ENCODE measurements at regions not wholly inside any gene's neighbourhood (a gene's known extent, or its start where the extent isn't known, plus 50 kb on each side); places are given as distances from the start of the nearest gene placed in this dataset.

GRCh38 chr1:57616921-57617320 lies 193.1 kb upstream of the DAB1 start:
- Histone ChIP-seq H3K9me3 (ENCODE audit: control insufficient read depth, low read length) (no peaks in the 10 kb centered on the region), H3K27ac (ENCODE audit: low read depth, low read length, severe bottlenecking) (no peak overlapping the region), H3K4me1 (ENCODE audit: control insufficient read depth, insufficient read depth, low read length, poor library complexity, severe bottlenecking) (no peaks in the 10 kb centered on the region), H3K4me3 (ENCODE audit: extremely low read depth, insufficient read depth, low read length, poor library complexity, severe bottlenecking) (no peak overlapping the region), H3K36me3 (ENCODE audit: control insufficient read depth, insufficient read depth, low read length) (no peaks in the 10 kb centered on the region)
- WGBS, 2 experiments (ENCODE audit: insufficient coverage in 2 of 2) = 86 to 94% methylated on average over 2 to 4 of the region's 4 CpGs

DNA sequence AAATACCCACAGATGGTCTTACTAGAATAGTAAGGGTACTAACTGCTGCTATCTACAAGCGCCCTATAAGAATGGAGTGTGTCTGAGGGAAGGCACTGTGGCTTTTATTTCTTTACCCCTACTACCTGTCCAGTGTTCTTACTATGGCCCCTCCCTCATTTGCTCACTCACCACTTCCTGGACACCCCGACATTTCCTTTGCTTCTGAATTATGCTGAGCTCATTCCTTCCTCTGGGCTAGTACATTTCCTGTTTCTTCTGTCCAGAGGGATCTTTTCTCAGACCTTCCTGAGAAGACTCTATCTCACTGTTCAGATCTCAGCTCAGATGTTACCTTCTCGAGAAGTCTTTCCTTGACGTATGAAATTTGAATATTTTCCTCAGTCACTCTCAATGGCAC lies 192.1 kb upstream of the DAB1 start:
- Histone ChIP-seq H3K4me3 (ENCODE audit: extremely low read depth, insufficient read depth, low read length, poor library complexity, severe bottlenecking) (no peak overlapping the region), H3K27ac (ENCODE audit: low read depth, low read length, severe bottlenecking) (no peak overlapping the region), H3K36me3 (ENCODE audit: control insufficient read depth, insufficient read depth, low read length) (no peaks in the 10 kb centered on the region), H3K4me1 (ENCODE audit: control insufficient read depth, insufficient read depth, low read length, poor library complexity, severe bottlenecking) (no peaks in the 10 kb centered on the region), H3K9me3 (ENCODE audit: control insufficient read depth, low read length) (no peaks in the 10 kb centered on the region)
- WGBS, 2 experiments (ENCODE audit: insufficient coverage in 2 of 2) = 99 to 100% methylated on average over 1 to 4 of the region's 4 CpGs

- H3K4me3 ChIP-seq (ENCODE audit: extremely low read depth, insufficient read depth, low read length, poor library complexity, severe bottlenecking) = no peak overlapping the region
- H3K9me3 ChIP-seq (ENCODE audit: control insufficient read depth, low read length) = no peaks in the 10 kb centered on the region
- 100% methylated on average over 1 of the region's 2 CpGs; no CpG with 5 or more reads in 1 of the 2 experiments for WGBS, 2 experiments (ENCODE audit: insufficient coverage in 2 of 2)
- H3K4me1 ChIP-seq (ENCODE audit: control insufficient read depth, insufficient read depth, low read length, poor library complexity, severe bottlenecking) = no peaks in the 10 kb centered on the region
- H3K27ac ChIP-seq (ENCODE audit: low read depth, low read length, severe bottlenecking) = no peak overlapping the region
- no peaks in the 10 kb centered on the region for H3K36me3 ChIP-seq (ENCODE audit: control insufficient read depth, insufficient read depth, low read length)
Observed at GRCh38 chr1:57612833-57613232, 189.0 kb upstream of the DAB1 start.

DNA sequence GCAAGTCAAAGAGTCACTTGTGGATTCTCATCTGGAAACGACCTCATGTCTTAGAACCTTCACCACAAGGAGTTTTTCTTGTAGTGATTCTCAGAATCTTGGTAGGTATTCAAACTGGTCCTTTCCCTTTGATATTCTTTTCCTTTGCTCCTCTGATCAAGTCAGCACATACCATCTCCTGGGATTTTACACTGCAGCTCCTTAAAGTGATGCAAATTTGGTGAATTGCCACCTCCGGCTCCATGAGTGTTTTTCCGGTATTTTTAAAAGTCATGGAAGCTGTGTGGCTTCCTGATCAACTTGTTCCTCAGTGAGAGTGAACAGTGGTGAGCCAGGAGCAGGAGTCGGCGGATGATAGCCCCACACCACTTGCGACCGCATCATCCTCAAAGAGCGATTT lies 182.1 kb upstream of the DAB1 start:
- Histone ChIP-seq H3K4me1 (ENCODE audit: control insufficient read depth, insufficient read depth, low read length, poor library complexity, severe bottlenecking) (no peaks in the 10 kb centered on the region), H3K36me3 (ENCODE audit: control insufficient read depth, insufficient read depth, low read length) (no peaks in the 10 kb centered on the region), H3K27ac (ENCODE audit: low read depth, low read length, severe bottlenecking) (no peak overlapping the region), H3K9me3 (ENCODE audit: control insufficient read depth, low read length) (no peaks in the 10 kb centered on the region), H3K4me3 (ENCODE audit: extremely low read depth, insufficient read depth, low read length, poor library complexity, severe bottlenecking) (no peak overlapping the region)
- WGBS, 2 experiments (ENCODE audit: insufficient coverage in 2 of 2) = 29 to 41% methylated on average over 2 to 4 of the region's 8 CpGs

DNA sequence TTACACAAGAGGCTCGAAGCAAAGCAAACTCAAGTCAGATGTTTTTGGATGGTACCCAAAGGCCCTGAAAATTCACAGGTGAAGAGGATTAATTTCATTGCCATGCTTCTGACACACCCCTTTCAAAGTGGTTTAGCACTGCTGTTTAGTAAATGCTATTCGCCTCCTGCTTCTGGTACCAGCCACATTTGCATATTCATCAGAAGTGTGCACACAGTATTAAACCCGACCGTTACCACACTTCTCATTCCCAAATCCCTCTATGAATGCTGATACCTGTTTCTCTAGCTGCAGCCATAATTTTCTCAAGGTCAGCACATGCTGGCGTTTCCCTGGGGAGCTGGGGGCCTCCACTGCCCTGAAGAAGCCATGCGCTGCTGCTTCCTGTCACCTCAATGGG lies 179.8 kb upstream of the DAB1 start:
- H3K4me1 ChIP-seq (ENCODE audit: control insufficient read depth, insufficient read depth, low read length, poor library complexity, severe bottlenecking) = peaks cover 17% of the 10 kb centered on the region
- no peak overlapping the region for H3K4me3 ChIP-seq (ENCODE audit: extremely low read depth, insufficient read depth, low read length, poor library complexity, severe bottlenecking)
- no peaks in the 10 kb centered on the region for H3K36me3 ChIP-seq (ENCODE audit: control insufficient read depth, insufficient read depth, low read length)
- 72 to 77% methylated on average over 5 to 6 of the region's 6 CpGs for WGBS, 2 experiments (ENCODE audit: insufficient coverage in 2 of 2)
- no peak overlapping the region for H3K27ac ChIP-seq (ENCODE audit: low read depth, low read length, severe bottlenecking)
- no peaks in the 10 kb centered on the region for H3K9me3 ChIP-seq (ENCODE audit: control insufficient read depth, low read length)

DNA sequence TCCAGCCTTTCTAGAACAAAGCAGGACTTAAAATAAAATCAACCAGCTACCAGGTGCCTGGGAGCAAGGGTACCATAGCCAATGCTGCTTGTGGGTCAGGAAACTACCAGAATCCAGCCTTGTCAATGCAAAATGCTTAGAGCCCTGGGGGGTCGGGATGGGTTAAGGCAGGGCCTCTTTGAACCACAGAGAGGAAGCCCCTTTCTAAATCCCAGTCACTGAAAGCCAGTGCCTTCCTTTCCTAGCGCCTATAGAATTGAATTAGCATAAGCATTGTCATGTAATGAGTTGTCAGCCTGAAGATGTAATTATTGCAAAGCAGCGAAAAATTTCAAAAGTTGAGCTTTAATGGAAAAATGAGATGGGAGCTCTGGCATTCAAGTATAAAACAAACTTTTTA lies 176.6 kb upstream of the DAB1 start:
- Histone ChIP-seq H3K4me1 (ENCODE audit: control insufficient read depth, insufficient read depth, low read length, poor library complexity, severe bottlenecking) (peaks cover 29% of the 10 kb centered on the region), H3K9me3 (ENCODE audit: control insufficient read depth, low read length) (no peaks in the 10 kb centered on the region), H3K36me3 (ENCODE audit: control insufficient read depth, insufficient read depth, low read length) (no peaks in the 10 kb centered on the region), H3K27ac (ENCODE audit: low read depth, low read length, severe bottlenecking) (no peak overlapping the region), H3K4me3 (ENCODE audit: extremely low read depth, insufficient read depth, low read length, poor library complexity, severe bottlenecking) (no peak overlapping the region)
- WGBS, 2 experiments (ENCODE audit: insufficient coverage in 2 of 2) = no CpG with 5 or more reads among the region's 3 CpGs

DNA sequence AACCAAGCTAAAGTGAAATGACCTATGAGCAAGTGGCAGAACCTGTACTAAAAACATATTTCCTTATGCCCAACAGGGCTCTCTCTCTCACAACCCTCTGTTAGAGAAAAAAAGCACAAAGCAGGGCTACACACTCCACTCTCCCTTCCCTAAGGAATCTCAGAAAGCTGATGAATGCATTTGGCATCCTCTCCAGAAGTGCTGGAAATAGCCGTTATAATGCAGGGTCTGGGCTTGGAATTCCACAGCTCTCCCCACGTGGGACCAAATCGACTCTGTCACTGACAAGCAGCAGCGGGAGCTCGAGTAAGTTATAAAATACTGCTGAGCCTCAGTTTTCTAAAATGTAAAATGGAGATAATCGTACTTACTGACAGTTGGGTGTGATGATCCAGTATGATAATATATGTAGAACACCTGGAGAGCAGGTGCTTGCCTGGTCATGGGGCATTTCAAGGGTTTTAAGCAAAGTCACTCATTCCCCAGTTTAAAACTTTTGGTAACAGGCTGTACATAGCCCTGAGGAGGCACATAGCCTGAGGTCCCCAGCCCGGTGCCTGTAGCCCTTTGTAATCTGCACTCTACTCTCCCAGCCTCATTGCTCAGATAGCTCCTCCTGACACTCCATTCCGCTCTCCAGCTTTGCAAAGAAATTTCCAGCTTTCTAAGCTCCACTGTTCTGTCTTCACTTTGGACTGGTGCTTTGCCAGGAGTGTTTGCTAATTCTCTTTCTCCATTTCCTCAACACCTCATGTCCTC lies 175.6 kb upstream of the DAB1 start:
- WGBS, 2 experiments (ENCODE audit: insufficient coverage in 2 of 2) = 19 to 37% methylated on average over 7 of the region's 8 CpGs
- Histone ChIP-seq H3K36me3 (ENCODE audit: control insufficient read depth, insufficient read depth, low read length) (no peaks in the 10 kb centered on the region), H3K4me1 (ENCODE audit: control insufficient read depth, insufficient read depth, low read length, poor library complexity, severe bottlenecking) (peaks cover 29% of the 10 kb centered on the region), H3K27ac (ENCODE audit: low read depth, low read length, severe bottlenecking) (peak overlapping the region; percentile 83), H3K4me3 (ENCODE audit: extremely low read depth, insufficient read depth, low read length, poor library complexity, severe bottlenecking) (no peak overlapping the region), H3K9me3 (ENCODE audit: control insufficient read depth, low read length) (no peaks in the 10 kb centered on the region)

- Histone ChIP-seq H3K27ac (ENCODE audit: low read depth, low read length, severe bottlenecking) (no peak overlapping the region), H3K36me3 (ENCODE audit: control insufficient read depth, insufficient read depth, low read length) (no peaks in the 10 kb centered on the region), H3K9me3 (ENCODE audit: control insufficient read depth, low read length) (no peaks in the 10 kb centered on the region), H3K4me1 (ENCODE audit: control insufficient read depth, insufficient read depth, low read length, poor library complexity, severe bottlenecking) (peaks cover 29% of the 10 kb centered on the region), H3K4me3 (ENCODE audit: extremely low read depth, insufficient read depth, low read length, poor library complexity, severe bottlenecking) (no peak overlapping the region)
- 49 to 51% methylated on average over 3 of the region's 4 CpGs for WGBS, 2 experiments (ENCODE audit: insufficient coverage in 2 of 2)
Observed at GRCh38 chr1:57597036-57597435, 173.2 kb upstream of the DAB1 start.

GRCh38 chr1:57594002-57594401 lies 170.1 kb upstream of the DAB1 start:
- Histone ChIP-seq H3K27ac (ENCODE audit: low read depth, low read length, severe bottlenecking) (no peak overlapping the region), H3K4me3 (ENCODE audit: extremely low read depth, insufficient read depth, low read length, poor library complexity, severe bottlenecking) (no peak overlapping the region), H3K4me1 (ENCODE audit: control insufficient read depth, insufficient read depth, low read length, poor library complexity, severe bottlenecking) (peaks cover 14% of the 10 kb centered on the region), H3K36me3 (ENCODE audit: control insufficient read depth, insufficient read depth, low read length) (no peaks in the 10 kb centered on the region), H3K9me3 (ENCODE audit: control insufficient read depth, low read length) (no peaks in the 10 kb centered on the region)
- 89 to 96% methylated on average over 4 of the region's 4 CpGs for WGBS, 2 experiments (ENCODE audit: insufficient coverage in 2 of 2)

GRCh38 chr1:57591842-57592241 lies 168.0 kb upstream of the DAB1 start:
- Histone ChIP-seq H3K4me1 (ENCODE audit: control insufficient read depth, insufficient read depth, low read length, poor library complexity, severe bottlenecking) (peaks cover 7% of the 10 kb centered on the region), H3K27ac (ENCODE audit: low read depth, low read length, severe bottlenecking) (no peak overlapping the region), H3K36me3 (ENCODE audit: control insufficient read depth, insufficient read depth, low read length) (no peaks in the 10 kb centered on the region), H3K9me3 (ENCODE audit: control insufficient read depth, low read length) (no peaks in the 10 kb centered on the region), H3K4me3 (ENCODE audit: extremely low read depth, insufficient read depth, low read length, poor library complexity, severe bottlenecking) (no peak overlapping the region)
- WGBS, 2 experiments (ENCODE audit: insufficient coverage in 2 of 2) = no CpG with 5 or more reads among the region's 2 CpGs

- Histone ChIP-seq H3K27ac (ENCODE audit: low read depth, low read length, severe bottlenecking) (no peak overlapping the region), H3K9me3 (ENCODE audit: control insufficient read depth, low read length) (no peaks in the 10 kb centered on the region), H3K4me1 (ENCODE audit: control insufficient read depth, insufficient read depth, low read length, poor library complexity, severe bottlenecking) (peaks cover 8% of the 10 kb centered on the region), H3K4me3 (ENCODE audit: extremely low read depth, insufficient read depth, low read length, poor library complexity, severe bottlenecking) (no peak overlapping the region), H3K36me3 (ENCODE audit: control insufficient read depth, insufficient read depth, low read length) (no peaks in the 10 kb centered on the region)
- 76 to 80% methylated on average over 5 of the region's 5 CpGs for WGBS, 2 experiments (ENCODE audit: insufficient coverage in 2 of 2)
Observed at GRCh38 chr1:57590978-57591377, 167.1 kb upstream of the DAB1 start.
